ENCODE measurements at regions not wholly inside any gene's neighbourhood (a gene's known extent, or its start where the extent isn't known, plus 50 kb on each side); places are given as distances from the start of the nearest gene placed in this dataset.
"Not testable (repeated sequence)": the region's sequence is repeated elsewhere in the genome, so short reads cannot be mapped to it uniquely, and the experiment has no call there.

- not testable (repeated sequence) for DNase-seq
Observed at GRCh38 chr21:5138687-5139086, 5382.7 kb upstream of the TPTE start.

DNA sequence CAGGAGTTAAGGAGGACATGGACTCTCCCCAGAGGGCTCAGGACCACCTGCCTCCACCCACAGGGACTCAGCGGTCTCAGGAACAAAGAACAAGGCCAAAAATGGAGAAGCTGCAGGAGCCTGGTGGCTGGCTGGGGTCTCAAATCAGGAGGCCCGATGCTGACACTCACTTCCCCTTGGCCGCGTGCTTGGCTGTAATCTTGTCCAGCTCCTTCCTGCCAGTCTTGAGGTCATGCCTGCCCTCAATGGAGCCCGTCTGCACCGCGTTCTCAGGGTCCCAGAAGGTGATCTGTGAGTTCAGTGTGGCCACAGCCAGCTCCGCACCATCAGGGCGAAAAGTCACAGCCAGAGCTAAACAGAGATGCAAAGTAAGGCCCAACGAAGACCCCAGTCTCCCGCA lies 5381.9 kb upstream of the TPTE start:
- DNase-seq = not testable (repeated sequence)

DNA sequence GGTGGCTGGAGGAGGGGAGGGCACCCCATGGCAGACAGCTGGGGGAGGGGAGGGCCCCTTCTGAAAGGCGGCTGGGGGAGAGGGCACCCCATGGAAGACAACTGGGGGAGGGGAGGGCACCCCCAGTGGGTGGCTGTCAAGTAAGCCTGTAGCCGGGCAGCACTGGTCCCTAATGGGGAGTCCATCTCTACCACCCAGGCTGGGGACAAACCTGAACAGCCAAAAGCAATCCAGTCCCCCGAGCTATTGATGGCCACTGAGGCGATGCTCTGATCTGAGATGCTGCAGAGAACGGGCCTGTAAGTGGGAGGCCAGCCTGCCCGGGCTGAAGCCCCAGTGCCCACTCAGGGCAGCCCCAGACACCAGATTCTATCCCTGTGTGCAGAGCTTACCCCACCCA lies 5378.4 kb upstream of the TPTE start:
- not testable (repeated sequence) for DNase-seq

DNA sequence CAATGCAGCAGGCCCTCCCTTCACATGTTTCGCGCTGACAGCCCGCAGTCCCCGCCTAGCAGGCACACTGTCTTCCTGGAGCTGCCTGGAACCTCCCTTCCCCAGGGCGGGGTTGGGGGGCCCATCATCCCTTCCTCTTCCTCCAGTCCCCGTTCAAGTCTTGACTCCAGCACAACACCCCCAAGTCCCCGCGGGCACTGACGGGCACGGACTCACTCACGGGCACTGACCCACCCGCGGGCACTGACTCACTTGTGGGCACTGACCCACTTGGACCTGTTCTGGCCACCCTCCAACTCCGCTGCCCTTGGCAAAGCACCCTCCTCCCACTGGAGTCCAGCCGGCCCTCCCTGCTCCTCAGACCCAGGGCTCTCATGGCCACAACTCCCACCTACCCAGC lies 5376.7 kb upstream of the TPTE start:
- DNase-seq = not testable (repeated sequence)

DNA sequence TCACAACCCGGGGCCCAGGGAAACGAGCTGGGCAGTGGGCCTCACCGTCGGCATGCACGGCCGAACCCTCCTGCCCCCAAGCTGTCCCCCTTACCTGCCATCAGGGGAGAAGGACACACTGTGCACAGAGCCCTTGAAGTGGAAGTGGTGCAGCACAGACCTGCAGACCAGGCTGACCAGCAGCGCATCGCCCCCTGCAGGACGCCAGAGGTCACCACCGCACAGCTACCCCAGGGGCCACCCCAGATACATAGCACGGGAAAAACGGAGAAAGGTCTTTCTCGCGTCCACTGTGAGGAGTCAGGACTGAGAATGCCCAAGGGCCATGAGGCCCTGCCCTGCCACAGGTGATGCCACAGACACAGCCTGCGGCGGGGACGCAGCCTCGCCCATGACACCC lies 5373.7 kb upstream of the TPTE start:
- DNase-seq = not testable (repeated sequence)

DNA sequence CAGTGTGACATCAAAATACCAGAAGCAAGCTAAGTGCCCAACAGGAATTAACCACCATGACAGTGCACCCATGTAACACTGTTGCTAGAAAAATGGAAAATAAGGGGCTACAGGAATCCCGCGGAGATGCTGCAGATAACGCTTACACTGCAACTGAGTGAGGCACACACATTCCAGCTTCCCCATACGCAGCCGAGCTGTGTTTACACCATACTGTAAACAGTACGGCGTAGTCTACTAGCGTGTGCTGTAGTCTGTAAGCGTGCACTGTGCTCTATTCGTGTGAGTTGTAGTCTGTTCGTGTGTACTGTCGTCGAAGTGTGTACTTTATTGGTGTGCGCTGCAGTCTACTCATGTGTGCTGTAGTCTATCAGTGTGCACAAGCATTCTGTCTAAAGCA lies 5372.2 kb upstream of the TPTE start:
- DNase-seq = not testable (repeated sequence)

- DNase-seq = not testable (repeated sequence)
Observed at GRCh38 chr21:5153842-5154640, 5367.3 kb upstream of the TPTE start.

DNA sequence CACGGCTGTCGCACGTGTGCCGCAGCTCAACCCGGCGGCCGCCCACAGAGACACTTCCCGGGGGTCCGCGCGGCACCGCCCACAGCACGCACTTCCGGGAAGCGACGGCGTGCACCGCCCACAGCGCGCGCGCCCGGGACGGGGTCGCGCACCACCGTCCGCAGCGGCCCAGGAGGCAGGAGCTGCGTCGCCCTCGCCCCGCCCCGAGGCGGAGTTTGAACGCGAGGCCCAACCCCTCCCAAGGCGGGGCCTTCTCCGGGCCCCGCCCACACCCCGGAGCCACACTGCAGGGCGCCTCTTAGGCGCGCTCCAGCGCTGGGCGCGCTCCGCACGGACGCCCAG lies 5366.8 kb upstream of the TPTE start:
- DNase-seq = peak; percentile 90

- DNase-seq = not testable (repeated sequence)
Observed at GRCh38 chr21:5162693-5163574, 5358.4 kb upstream of the TPTE start.

DNA sequence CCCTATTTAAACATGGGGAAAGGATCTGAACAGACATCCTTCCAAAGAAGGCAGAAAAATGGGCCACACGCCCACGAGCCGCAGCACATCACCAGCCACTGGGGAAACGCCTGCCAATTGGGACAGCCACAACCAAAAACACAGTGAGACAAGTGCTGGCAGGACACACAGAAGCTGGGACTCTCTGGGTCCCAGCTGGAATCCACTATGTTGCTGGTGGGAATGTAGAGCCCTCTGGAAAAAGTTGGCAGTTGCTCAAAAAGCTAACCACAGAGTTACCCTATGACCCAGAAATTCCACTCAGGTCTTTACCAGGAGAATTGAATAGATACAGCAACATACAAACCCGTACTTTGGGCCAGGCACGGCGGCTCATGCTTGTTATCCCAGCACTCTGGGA lies 5355.6 kb upstream of the TPTE start:
- DNase-seq = not testable (repeated sequence)

Measured in retina (tissue), 1 donor.